Activated T-helper 2 cell treated with anti-CD3 and anti-CD28 coated beads, Interferon-gamma antibody, Interleukin-2, Interleukin-4, amounts not matched to agents 10 μg/mL and 5 μg/mL and 100 μg/mL, durations not matched to agents 14 hours and 24 hours and 36 hours (primary cell): ENCODE measurements at regions not wholly inside any gene's neighbourhood (a gene's known extent, or its start where the extent isn't known, plus 50 kb on each side); places are given as distances from the start of the nearest gene placed in this dataset.
"Not testable (repeated sequence)": the region's sequence is repeated elsewhere in the genome, so short reads cannot be mapped to it uniquely, and the experiment has no call there.

Experiments
- DNase-seq: peaks from one replicate; pipeline ENCODE4 v3.0.0; 2021; ENCODE audit warnings: low spot score
- H3K27ac Mint-ChIP-seq: one replicate; pipeline ENCODE4 v1.8.0; 2021; ENCODE audit warnings: mixed read lengths
- H3K27me3 Mint-ChIP-seq: one replicate; pipeline ENCODE4 v1.8.0; 2021; ENCODE audit warnings: low read depth, mixed read lengths
- H3K36me3 Mint-ChIP-seq: one replicate; pipeline ENCODE4 v1.8.0; 2021; ENCODE audit warnings: low read depth, mixed read lengths
- H3K4me1 Mint-ChIP-seq: one replicate; pipeline ENCODE4 v1.8.0; 2021; ENCODE audit warnings: low read depth, mixed read lengths
- H3K4me3 Mint-ChIP-seq: one replicate; pipeline ENCODE4 v1.8.0; 2021; ENCODE audit warnings: low read depth, mild to moderate bottlenecking, moderate library complexity, mixed read lengths
- H3K9me3 Mint-ChIP-seq: one replicate; pipeline ENCODE4 v1.8.0; 2021; ENCODE audit warnings: mixed read lengths
- intact Hi-C: fragments of 100-400 bp; cut with micrococcal nuclease; formaldehyde crosslinking; loops from one replicate; pipeline ENCODE4 v1.15.1; 2023

DNA sequence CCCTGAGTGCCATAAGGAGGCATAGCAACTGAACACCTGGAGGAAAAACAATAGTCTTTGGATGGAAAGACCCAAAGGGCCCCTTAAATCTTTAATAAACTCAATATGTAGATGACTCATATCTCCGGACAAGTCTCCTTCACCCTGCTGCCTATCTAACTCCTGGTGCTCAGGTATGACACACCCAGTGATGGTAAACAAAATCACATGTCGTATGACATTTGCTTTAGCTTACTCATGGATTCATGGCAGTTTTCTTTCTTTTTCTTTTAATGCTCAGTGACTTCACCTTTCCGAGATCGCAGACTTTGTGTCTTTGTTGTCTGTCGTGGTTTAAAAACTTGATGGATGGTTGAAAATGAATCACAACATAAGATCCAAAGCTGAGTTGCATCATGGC is 208.5 kb upstream of the PROX1 start:
- Mint-ChIP-seq H3K4me3 (no peak overlapping the region), H3K36me3 (no peaks in the 10 kb centered on the region), H3K4me1 (no peaks in the 10 kb centered on the region), H3K9me3 (no peaks in the 10 kb centered on the region), H3K27me3 (peaks cover 7% of the 10 kb centered on the region), H3K27ac (no peak overlapping the region)
- intact Hi-C loops: no loop called here
- no peak for DNase-seq

- DNase-seq: no peak
- Mint-ChIP-seq H3K27me3 (peaks cover 7% of the 10 kb centered on the region), H3K4me3 (no peak overlapping the region), H3K36me3 (no peaks in the 10 kb centered on the region), H3K9me3 (no peaks in the 10 kb centered on the region), H3K27ac (no peak overlapping the region), H3K4me1 (no peaks in the 10 kb centered on the region)
- intact Hi-C loops: no loop called here
Observed at GRCh38 chr1:213782941-213783672, 204.7 kb upstream of the PROX1 start.

DNA sequence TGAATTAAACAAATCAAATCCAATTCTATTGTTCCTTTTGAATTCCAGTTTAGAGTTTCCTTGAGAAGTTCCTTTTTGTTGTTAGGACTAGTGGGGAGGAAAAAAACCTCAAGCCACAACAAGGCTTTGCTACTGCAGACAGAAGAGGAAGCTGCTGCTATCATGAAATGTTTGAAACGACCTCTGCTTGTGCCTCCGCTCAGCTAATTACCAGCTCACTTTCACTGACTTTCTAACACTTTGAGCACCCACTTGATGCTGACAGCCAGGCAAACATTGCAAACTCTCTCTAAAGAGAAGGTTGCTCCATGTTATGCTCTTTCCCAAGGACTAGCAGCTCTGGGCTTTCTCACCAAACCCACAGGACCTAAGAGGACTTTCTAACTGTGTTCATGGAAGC is 203.9 kb upstream of the PROX1 start:
- intact Hi-C loops: no loop called here
- Mint-ChIP-seq H3K36me3 (no peaks in the 10 kb centered on the region), H3K27me3 (peaks cover 7% of the 10 kb centered on the region), H3K4me3 (no peak overlapping the region), H3K9me3 (no peaks in the 10 kb centered on the region), H3K4me1 (no peaks in the 10 kb centered on the region), H3K27ac (no peak overlapping the region)
- no peak for DNase-seq

- Mint-ChIP-seq H3K9me3 (no peaks in the 10 kb centered on the region), H3K4me1 (no peaks in the 10 kb centered on the region), H3K4me3 (no peak overlapping the region), H3K36me3 (no peaks in the 10 kb centered on the region), H3K27me3 (peaks cover 7% of the 10 kb centered on the region), H3K27ac (no peak overlapping the region)
- no peak for DNase-seq
- intact Hi-C loops: no loop called here
Observed at GRCh38 chr1:213786683-213787082, 201.1 kb upstream of the PROX1 start.

DNA sequence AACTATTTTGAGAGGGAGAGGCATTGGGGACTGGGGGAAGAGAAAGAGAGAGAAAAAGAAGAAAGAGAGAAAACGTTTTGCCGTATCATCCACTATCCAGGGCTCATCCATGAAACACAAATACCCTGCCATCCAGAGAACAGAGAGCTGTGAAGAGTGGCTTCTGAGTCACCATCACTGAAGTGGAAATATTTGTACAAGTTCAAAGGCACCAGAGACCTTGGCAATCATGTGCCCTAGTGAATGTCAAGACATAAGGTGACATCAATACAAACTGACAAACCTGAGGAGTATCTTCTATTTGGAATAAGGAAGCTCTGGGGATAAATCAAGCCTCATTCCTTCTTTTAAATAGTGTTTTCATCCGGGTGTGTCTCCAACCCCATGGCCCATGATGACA is 197.2 kb upstream of the PROX1 start:
- Mint-ChIP-seq H3K4me3 (no peak overlapping the region), H3K9me3 (no peaks in the 10 kb centered on the region), H3K27me3 (no peaks in the 10 kb centered on the region), H3K4me1 (no peaks in the 10 kb centered on the region), H3K27ac (no peak overlapping the region), H3K36me3 (no peaks in the 10 kb centered on the region)
- intact Hi-C loops: no loop called here
- no peak for DNase-seq

DNA sequence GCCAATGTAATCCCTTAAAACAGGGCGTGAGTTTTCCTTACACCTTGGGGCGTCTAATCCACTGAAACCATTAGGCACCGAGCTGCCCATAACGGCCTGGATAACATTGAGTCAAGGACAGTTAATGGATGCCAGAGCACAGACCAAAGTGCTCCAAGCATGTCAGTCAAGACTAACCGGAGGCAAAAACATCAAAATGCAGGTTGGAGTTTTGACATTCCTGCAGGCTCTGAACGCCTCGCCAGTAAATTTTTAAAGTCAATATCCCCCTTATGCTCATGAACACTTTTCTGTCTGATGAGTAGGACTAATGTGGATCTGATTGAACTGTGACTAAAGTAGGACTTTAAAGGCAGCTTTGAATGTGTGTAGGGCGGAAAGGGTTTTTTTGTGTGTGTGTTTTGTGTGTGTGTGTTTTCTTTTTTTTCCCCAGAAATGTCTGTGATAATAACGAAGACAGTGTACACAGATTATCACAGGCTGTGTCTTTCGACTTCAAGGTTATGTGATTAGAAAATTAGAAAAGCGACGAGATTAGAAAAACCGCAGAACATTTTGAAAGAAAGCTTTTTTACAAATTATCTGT is 194.2 kb upstream of the PROX1 start:
- peaks cover 1% of the 10 kb centered on the region for H3K4me1 Mint-ChIP-seq
- no peaks in the 10 kb centered on the region for H3K9me3 Mint-ChIP-seq
- no peak overlapping the region for H3K4me3 Mint-ChIP-seq
- peaks cover 3% of the 10 kb centered on the region for H3K27me3 Mint-ChIP-seq
- no peak overlapping the region for H3K27ac Mint-ChIP-seq
- intact Hi-C loops: no loop called here
- no peaks in the 10 kb centered on the region for H3K36me3 Mint-ChIP-seq
- no peak for DNase-seq

GRCh38 chr1:213796525-213796924 is 191.2 kb upstream of the PROX1 start:
- Mint-ChIP-seq H3K4me3 (no peak overlapping the region), H3K27ac (no peak overlapping the region), H3K27me3 (peaks cover 3% of the 10 kb centered on the region), H3K4me1 (peaks cover 1% of the 10 kb centered on the region), H3K36me3 (no peaks in the 10 kb centered on the region), H3K9me3 (no peaks in the 10 kb centered on the region)
- DNase-seq: no peak
- intact Hi-C loops: no loop called here

DNA sequence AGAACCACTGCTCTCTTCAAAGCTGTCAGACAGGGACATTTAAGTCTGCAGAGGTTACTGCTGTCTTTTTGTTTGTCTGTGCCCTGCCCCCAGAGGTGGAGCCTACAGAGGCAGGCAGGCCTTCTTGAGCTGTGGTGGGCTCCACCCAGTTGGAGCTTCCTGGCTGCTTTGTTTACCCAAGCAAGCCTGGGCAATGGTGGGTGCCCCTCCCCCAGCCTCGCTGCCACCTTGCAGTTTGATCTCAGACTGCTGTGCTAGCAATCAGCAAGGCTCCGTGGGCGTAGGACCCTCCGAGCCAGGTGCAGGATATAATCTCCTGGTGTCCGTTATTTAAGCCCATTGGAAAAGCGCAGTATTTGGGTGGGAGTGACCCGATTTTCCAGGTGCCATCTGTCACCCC is 179.5 kb upstream of the PROX1 start:
- intact Hi-C loops: not testable (repeated sequence)

DNA sequence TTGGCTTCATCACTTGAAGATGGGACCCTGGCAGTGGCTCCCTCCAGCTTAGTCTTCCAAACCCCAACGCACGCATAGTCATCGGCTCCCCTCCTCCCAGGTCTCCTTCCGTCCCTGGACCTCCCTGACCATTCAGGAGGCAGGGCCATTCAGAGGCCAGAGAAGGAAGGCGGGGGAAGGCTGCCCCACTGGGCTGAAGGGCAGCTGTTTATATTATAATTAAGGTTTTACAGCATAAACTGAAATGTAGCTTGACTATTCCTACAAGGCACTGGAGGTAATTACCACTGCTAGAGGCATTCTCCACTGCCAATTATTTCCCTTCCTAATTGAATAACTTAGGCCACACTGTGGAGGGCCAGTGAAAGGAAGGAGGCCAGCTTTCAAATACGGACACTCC is 170.6 kb upstream of the PROX1 start:
- no peak overlapping the region for H3K27ac Mint-ChIP-seq
- no peak overlapping the region for H3K4me3 Mint-ChIP-seq
- intact Hi-C loops: no loop called here
- no peaks in the 10 kb centered on the region for H3K4me1 Mint-ChIP-seq
- DNase-seq: no peak
- no peaks in the 10 kb centered on the region for H3K27me3 Mint-ChIP-seq
- no peaks in the 10 kb centered on the region for H3K9me3 Mint-ChIP-seq
- no peaks in the 10 kb centered on the region for H3K36me3 Mint-ChIP-seq

More for the DNA sequence above, 179.5 kb upstream of the PROX1 start:
- not testable (repeated sequence) for DNase-seq, H3K9me3 Mint-ChIP-seq, H3K36me3 Mint-ChIP-seq, H3K27ac Mint-ChIP-seq, H3K4me1 Mint-ChIP-seq, H3K27me3 Mint-ChIP-seq, H3K4me3 Mint-ChIP-seq

- H3K4me1 Mint-ChIP-seq: no peaks in the 10 kb centered on the region
- H3K9me3 Mint-ChIP-seq: no peaks in the 10 kb centered on the region
- H3K36me3 Mint-ChIP-seq: no peaks in the 10 kb centered on the region
- H3K27ac Mint-ChIP-seq: no peak overlapping the region
- H3K27me3 Mint-ChIP-seq: no peaks in the 10 kb centered on the region
- DNase-seq: no peak
- intact Hi-C loops: no loop called here
- H3K4me3 Mint-ChIP-seq: no peak overlapping the region
Observed at GRCh38 chr1:213820362-213821149, 167.2 kb upstream of the PROX1 start.

DNA sequence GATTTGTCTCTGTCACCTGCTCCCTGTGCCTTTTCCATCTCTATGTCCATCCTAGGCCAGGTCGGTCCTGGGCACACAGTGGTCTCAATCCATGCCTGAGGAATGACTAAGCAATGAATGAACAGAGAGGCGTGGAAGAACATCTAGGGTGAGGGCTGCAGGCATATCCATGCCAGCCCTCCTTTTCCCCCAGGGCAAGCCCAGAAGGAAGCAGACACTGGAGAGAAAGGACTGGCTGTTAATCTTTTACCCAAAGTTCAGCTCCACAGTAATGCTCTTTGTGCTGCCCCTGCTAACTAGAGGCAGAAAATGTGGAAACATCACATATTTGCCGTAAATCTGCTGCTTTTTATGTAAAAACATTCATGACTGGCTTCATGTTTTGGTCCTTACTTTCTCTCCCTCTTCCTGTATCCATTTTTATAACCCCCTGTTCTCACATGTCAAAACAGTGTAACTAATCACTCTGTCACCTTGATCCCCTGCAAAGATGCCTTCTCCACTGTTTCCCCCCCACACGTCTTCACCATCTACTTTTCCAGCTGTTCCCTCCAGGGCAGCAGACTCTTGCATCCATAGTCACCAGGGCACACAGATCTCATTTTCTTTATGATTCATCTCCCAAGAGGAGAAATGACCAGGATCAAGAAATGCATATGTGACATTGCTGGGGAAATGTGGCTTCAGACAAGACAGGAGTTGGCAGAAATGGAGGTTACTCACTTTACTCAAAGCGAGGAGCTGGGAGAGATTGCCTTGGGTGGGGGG is 166.4 kb upstream of the PROX1 start:
- no peak for DNase-seq
- Mint-ChIP-seq H3K27ac (no peak overlapping the region), H3K36me3 (no peaks in the 10 kb centered on the region), H3K27me3 (no peaks in the 10 kb centered on the region), H3K4me1 (no peaks in the 10 kb centered on the region), H3K9me3 (no peaks in the 10 kb centered on the region), H3K4me3 (no peak overlapping the region)
- intact Hi-C loops: no loop called here

- DNase-seq: no peak
- H3K27ac Mint-ChIP-seq: no peak overlapping the region
- H3K27me3 Mint-ChIP-seq: no peaks in the 10 kb centered on the region
- H3K4me3 Mint-ChIP-seq: no peak overlapping the region
- no peaks in the 10 kb centered on the region for H3K4me1 Mint-ChIP-seq
- intact Hi-C loops: no loop called here
- no peaks in the 10 kb centered on the region for H3K9me3 Mint-ChIP-seq
- H3K36me3 Mint-ChIP-seq: no peaks in the 10 kb centered on the region
Observed at GRCh38 chr1:213821943-213822334, 165.8 kb upstream of the PROX1 start.

GRCh38 chr1:213826891-213827290 is 160.9 kb upstream of the PROX1 start:
- Mint-ChIP-seq H3K4me3 (no peak overlapping the region), H3K27ac (no peak overlapping the region), H3K9me3 (no peaks in the 10 kb centered on the region), H3K4me1 (no peaks in the 10 kb centered on the region), H3K27me3 (no peaks in the 10 kb centered on the region), H3K36me3 (no peaks in the 10 kb centered on the region)
- intact Hi-C loops: no loop called here
- DNase-seq: no peak
